MM.1S (cell line): ENCODE measurements at regions not wholly inside any gene's neighbourhood (a gene's known extent, or its start where the extent isn't known, plus 50 kb on each side); places are given as distances from the start of the nearest gene placed in this dataset.

Source experiments
- CTCF ChIP-seq: fragments of 300-600 bp; sonication (generic); IDR thresholded peaks from 2 replicates; pipeline ENCODE4 v1.5.1; 2016; ENCODE audit warnings: antibody characterized with exemption, low read length, mixed read lengths
- EZH2 ChIP-seq: fragments of 300-600 bp; sonication (generic); optimal IDR thresholded peaks from 2 replicates; pipeline ENCODE3; 2017; ENCODE audit warnings: low read depth, mild to moderate bottlenecking, antibody characterized with exemption, low read length, mixed read lengths
- EZH2phosphoT487 ChIP-seq: fragments of 300-600 bp; sonication (generic); IDR thresholded peaks from 2 replicates; pipeline ENCODE4 v1.6.1; 2018; ENCODE audit warnings: antibody characterized with exemption, low read length

- TF ChIP-seq CTCF (no peak), EZH2 (no peak), EZH2phosphoT487 (no peak)
Observed at GRCh38 chr1:214901718-214902117, 180.8 kb upstream of the KCNK2 start.
